Fibroblast of lung (primary cell): ENCODE measurements at regions not wholly inside any gene's neighbourhood (a gene's known extent, or its start where the extent isn't known, plus 50 kb on each side); places are given as distances from the start of the nearest gene placed in this dataset.

Experiments
- CTCF ChIP-seq, 2 donors: IDR thresholded peaks in 1 of 2; conservative IDR thresholded peaks in 1 of 2; 1 replicate in 1 of 2; 2 replicates in 1 of 2; pipeline ENCODE4 v1.5.1; 2011 to 2012; ENCODE audit warnings: low read length in 2 of 2, control low read depth in 1 of 2, inconsistent platforms in 1 of 2, low read depth in 1 of 2, mild to moderate bottlenecking in 1 of 2
- EZH2 ChIP-seq: IDR thresholded peaks from 2 replicates; pipeline ENCODE4 v1.5.1; 2012; ENCODE audit warnings: low read length, control low read depth, mild to moderate bottlenecking; ENCODE audit errors: missing control alignments

- TF ChIP-seq CTCF (conservative IDR thresholded peaks at IDR 0.05 in 1 of 2, IDR thresholded peaks at IDR 0.05 in 1 of 2; ENCODE audit: low read depth in 1 of 2, low read length in 2 of 2) = no peak
- TF ChIP-seq EZH2 = no peak
Observed at GRCh38 chr5:174925586-174925985, 201.2 kb downstream of the MSX2 start.
